H1 (cell line): ENCODE measurements at regions not wholly inside any gene's neighbourhood (a gene's known extent, or its start where the extent isn't known, plus 50 kb on each side); places are given as distances from the start of the nearest gene placed in this dataset.

Experiments
- CTCF ChIA-PET: fragments of 300-600 bp; sonication (Branson Sonifier 250); formaldehyde crosslinking; loops from one replicate; lab custom pipeline; 2021; ENCODE audit not compliant: partially characterized antibody; lab: Charles Lee
- POLR2A ChIA-PET: fragments of 300-600 bp; sonication (Branson Sonifier 250); formaldehyde crosslinking; loops from one replicate; lab custom pipeline; 2021; ENCODE audit warnings: inconsistent platforms; ENCODE audit not compliant: partially characterized antibody; lab: Charles Lee
- DNase-seq, 2 experiments: peaks; one replicate each; pipeline versions ENCODE4 v3.0.0 to v3.0.0-alpha.2; 2010 to 2022; ENCODE audit warnings: low spot score in 2 of 2, low read depth in 1 of 2, mixed read lengths in 1 of 2
- FAIRE-seq: peaks from 2 replicates; lab custom pipeline; 2011; peaks lifted over from hg19 to GRCh38; lab: Jason Lieb, UNC
- H2AFZ ChIP-seq: 2 replicates; pipeline ENCODE4 v1.8.1; 2012; ENCODE audit warnings: low read length, inconsistent platforms
- H2AK5ac ChIP-seq: 2 replicates; pipeline ENCODE4 v1.6.1; 2013; ENCODE audit warnings: low read depth, low read length
- H2BK120ac ChIP-seq: replicated peaks from 2 replicates; pipeline ENCODE3; 2013; ENCODE audit warnings: low read depth, low read length, inconsistent platforms
- H2BK12ac ChIP-seq: 2 replicates; pipeline ENCODE4 v1.6.1; 2013; ENCODE audit warnings: low read depth, low read length
- H2BK15ac ChIP-seq: 2 replicates; pipeline ENCODE4 v1.6.1; 2013; ENCODE audit warnings: low read length
- H2BK20ac ChIP-seq: 2 replicates; pipeline ENCODE4 v1.6.1; 2013; ENCODE audit warnings: low read length
- H2BK5ac ChIP-seq: 2 replicates; pipeline ENCODE4 v1.6.1; 2013; ENCODE audit warnings: low read depth, low read length
- H3K14ac ChIP-seq: 2 replicates; pipeline ENCODE4 v1.6.1; 2013; ENCODE audit warnings: inconsistent platforms; ENCODE audit not compliant: insufficient read length
- H3K18ac ChIP-seq: 2 replicates; pipeline ENCODE4 v1.6.1; 2013; ENCODE audit warnings: low read length; ENCODE audit errors: extremely low read depth
- H3K23ac ChIP-seq: 2 replicates; pipeline ENCODE4 v1.6.1; 2013; ENCODE audit warnings: inconsistent platforms; ENCODE audit not compliant: insufficient read length
- H3K23me2 ChIP-seq: 2 replicates; pipeline ENCODE4 v1.6.1; 2013; ENCODE audit warnings: low read depth, low read length
- H3K27ac ChIP-seq: 2 replicates; pipeline ENCODE4 v1.6.1; 2011; ENCODE audit warnings: low read depth, low read length, inconsistent platforms
- H3K27me3 ChIP-seq, 4 experiments: replicated peaks in 1 of 4; 1 replicate in 1 of 4; 2 replicates in 3 of 4; pipeline versions ENCODE4 v1.6.1 to v1.8.1; 2011 to 2013; ENCODE audit warnings: low read length in 3 of 4, mild to moderate bottlenecking in 3 of 4, inconsistent platforms in 2 of 4, mixed read lengths in 2 of 4, moderate library complexity in 1 of 4; ENCODE audit not compliant: control insufficient read depth in 3 of 4, insufficient read depth in 3 of 4; ENCODE audit errors: extremely low read depth in 1 of 4
- H3K36me3 ChIP-seq, 4 experiments: 2 replicates each; pipeline versions ENCODE4 v1.6.1 to v1.8.1; 2011 to 2013; ENCODE audit warnings: mild to moderate bottlenecking in 4 of 4, low read length in 3 of 4, moderate library complexity in 2 of 4, control low read depth in 1 of 4, inconsistent platforms in 1 of 4; ENCODE audit not compliant: insufficient read depth in 4 of 4, control insufficient read depth in 2 of 4
- H3K4ac ChIP-seq: replicated peaks from 2 replicates; pipeline ENCODE3; 2013; ENCODE audit warnings: low read length, low read depth, mixed read lengths, inconsistent platforms; ENCODE audit not compliant: insufficient read length
- H3K4me1 ChIP-seq, 4 experiments: replicated peaks in 1 of 4; 1 replicate in 1 of 4; 2 replicates in 3 of 4; pipeline versions ENCODE4 v1.6.1 to v1.8.1; 2011 to 2013; ENCODE audit warnings: low read length in 3 of 4, inconsistent platforms in 2 of 4, mixed read lengths in 1 of 4; ENCODE audit not compliant: insufficient read depth in 4 of 4, control insufficient read depth in 3 of 4
- H3K4me2 ChIP-seq, 2 experiments: 2 replicates each; pipeline versions ENCODE4 v1.6.1 to v1.8.1; 2011 to 2013; ENCODE audit warnings: low read depth in 2 of 2, low read length in 2 of 2, control low read depth in 1 of 2, inconsistent platforms in 1 of 2, mild to moderate bottlenecking in 1 of 2; ENCODE audit not compliant: insufficient read depth in 1 of 2
- H3K4me3 ChIP-seq, 4 experiments: fragments of 200-600, 300-600 bp in 1 of 4; sonication (generic), shearing (Covaris generic), sonication (Bioruptor Twin) in 1 of 4; 2 replicates each; pipeline versions ENCODE4 v1.5.1 to v1.8.1; 2011 to 2016; ENCODE audit warnings: low read length in 4 of 4, low read depth in 3 of 4, control low read depth in 2 of 4, inconsistent platforms in 2 of 4, mild to moderate bottlenecking in 2 of 4, mixed read lengths in 1 of 4, moderate library complexity in 1 of 4; ENCODE audit not compliant: insufficient read depth in 2 of 4; ENCODE audit errors: extremely low read depth in 1 of 4
- H3K56ac ChIP-seq: replicated peaks from 2 replicates; pipeline ENCODE3; 2013; ENCODE audit warnings: low read depth, mild to moderate bottlenecking, mixed read lengths, low read length, inconsistent platforms; ENCODE audit not compliant: insufficient read length
- H3K79me1 ChIP-seq: 2 replicates; pipeline ENCODE4 v1.6.1; 2013; ENCODE audit warnings: low read depth, low read length, control low read depth
- H3K79me2 ChIP-seq, 2 experiments: 2 replicates each; pipeline versions ENCODE4 v1.6.1 to v1.8.1; 2012 to 2013; ENCODE audit warnings: low read length in 2 of 2, mild to moderate bottlenecking in 2 of 2, inconsistent platforms in 1 of 2; ENCODE audit not compliant: insufficient read depth in 2 of 2, control insufficient read depth in 1 of 2
- H3K9ac ChIP-seq, 4 experiments: replicated peaks in 1 of 4; 1 replicate in 1 of 4; 2 replicates in 3 of 4; pipeline versions ENCODE4 v1.6.1 to v1.8.1; 2011 to 2013; ENCODE audit warnings: low read depth in 3 of 4, low read length in 3 of 4, control low read depth in 2 of 4, mild to moderate bottlenecking in 2 of 4, moderate library complexity in 2 of 4, inconsistent platforms in 1 of 4; ENCODE audit errors: extremely low read depth in 1 of 4
- H3K9me3 ChIP-seq, 2 experiments: 2 replicates each; pipeline versions ENCODE4 v1.6.1 to v1.8.1; 2012 to 2013; ENCODE audit warnings: mild to moderate bottlenecking in 2 of 2, moderate library complexity in 2 of 2, control low read depth in 1 of 2, inconsistent platforms in 1 of 2, low read depth in 1 of 2, low read length in 1 of 2, mixed read lengths in 1 of 2; ENCODE audit not compliant: insufficient read depth in 2 of 2
- H4K20me1 ChIP-seq, 2 experiments: replicated peaks in 1 of 2; 2 replicates each; pipeline versions ENCODE3 to v1.8.1; 2011 to 2013; ENCODE audit warnings: inconsistent platforms in 2 of 2, low read length in 2 of 2, mild to moderate bottlenecking in 1 of 2; ENCODE audit not compliant: insufficient read depth in 2 of 2, control insufficient read depth in 1 of 2
- H4K5ac ChIP-seq: 2 replicates; pipeline ENCODE4 v1.6.1; 2013; ENCODE audit warnings: low read length, low read depth, mixed read lengths, inconsistent platforms; ENCODE audit not compliant: insufficient read length
- H4K8ac ChIP-seq: 2 replicates; pipeline ENCODE4 v1.8.0; 2013; ENCODE audit warnings: mild to moderate bottlenecking, moderate library complexity, low read length, inconsistent platforms; ENCODE audit not compliant: insufficient read depth; ENCODE audit errors: extremely low read depth
- H4K91ac ChIP-seq: replicated peaks from 2 replicates; pipeline ENCODE3; 2013; ENCODE audit warnings: low read length, mixed read lengths, inconsistent platforms; ENCODE audit not compliant: insufficient read length
- CEBPB ChIP-seq: IDR thresholded peaks from 2 replicates; pipeline ENCODE4 v1.6.1; 2012; ENCODE audit warnings: low read depth, low read length
- CREB1 ChIP-seq: IDR thresholded peaks from 2 replicates; pipeline ENCODE4 v1.6.1; 2012; ENCODE audit warnings: inconsistent platforms
- JUN ChIP-seq: IDR thresholded peaks from 2 replicates; pipeline ENCODE4 v1.6.1; 2011; ENCODE audit warnings: low read depth, mild to moderate bottlenecking, improper control_type of control experiment, low read length
- POLR2A ChIP-seq, 2 experiments: IDR thresholded peaks; 1 replicate in 1 of 2; 2 replicates in 1 of 2; pipeline ENCODE4 v1.6.1; 2011; ENCODE audit warnings: low read depth in 2 of 2, low read length in 2 of 2, mild to moderate bottlenecking in 2 of 2; ENCODE audit errors: control extremely low read depth in 1 of 2
- USF2 ChIP-seq: IDR thresholded peaks from 2 replicates; pipeline ENCODE4 v1.6.1; 2011; ENCODE audit warnings: low read length, improper control_type of control experiment
- WGBS, 2 experiments: shearing (Covaris generic) in 1 of 2; methylation state at CpG; one replicate each; pipeline versions ENCODE4 v1.1.6 to v1.1.7; 2013 to 2015; ENCODE audit warnings: low lambda C conversion rate in 2 of 2, mixed read lengths in 2 of 2, inconsistent platforms in 1 of 2, low coverage in 1 of 2, missing lambda C conversion rate in 1 of 2; ENCODE audit not compliant: insufficient replicate concordance in 2 of 2, insufficient coverage in 1 of 2, insufficient read length in 1 of 2; ENCODE audit errors: extremely low coverage in 1 of 2, missing lambda C conversion rate in 1 of 2; 5-methylcytosine and 5-hydroxymethylcytosine counted together

GRCh38 chr1:163985700-163986099 lies 573.3 kb upstream of the PBX1 start:
- Histone ChIP-seq H3K79me2 (no peaks in the 10 kb centered on the region), H2AFZ (no peak overlapping the region), H3K56ac (no peak overlapping the region), H2BK120ac (no peak overlapping the region), H3K79me1 (no peaks in the 10 kb centered on the region), H3K27me3 (peaks cover 0 to 1% (median 0%) of the 10 kb centered on the region in 4 experiments; a peak in 1 of 7 replicates), H3K9me3 (no peaks in the 10 kb centered on the region), H3K4ac (no peak overlapping the region), H3K23me2 (no peaks in the 10 kb centered on the region), H3K9ac (no peak overlapping the region), H3K4me3 (no peak overlapping the region), H3K23ac (no peak overlapping the region), H3K27ac (no peak overlapping the region), H2AK5ac (no peak overlapping the region), H3K18ac (no peak overlapping the region), H2BK15ac (no peak overlapping the region), H2BK5ac (no peak overlapping the region), H4K8ac (no peak overlapping the region), H4K20me1 (no peaks in the 10 kb centered on the region), H3K4me1 (no peaks in the 10 kb centered on the region), H3K4me2 (no peak overlapping the region), H2BK20ac (no peak overlapping the region), H3K14ac (no peak overlapping the region), H3K36me3 (no peaks in the 10 kb centered on the region), H4K5ac (no peak overlapping the region), H4K91ac (no peak overlapping the region), H2BK12ac (no peak overlapping the region)
- DNase-seq (no peak), FAIRE-seq (no peak)
- 93% methylated on average over 3 of the region's 3 CpGs; no CpG with 5 or more reads in 1 of the 2 experiments for WGBS, 2 experiments
- POLR2A ChIA-PET: no interaction called here
- CTCF ChIA-PET: interaction anchor here (1.3 kb wide), 1 partner anchor 27 kb away, joined by 3 read pairs; no protein-coding TSS in a partner anchor
- TF ChIP-seq CREB1: no peak
- no peak for TF ChIP-seq CEBPB
- no peak for TF ChIP-seq USF2
- no peak for TF ChIP-seq POLR2A (IDR thresholded peaks at IDR 0.05; ENCODE audit: control extremely low read depth in 1 of 2, low read depth in 2 of 2, low read length in 2 of 2)
- TF ChIP-seq JUN: no peak
